ENCODE measurements at regions not wholly inside any gene's neighbourhood (a gene's known extent, or its start where the extent isn't known, plus 50 kb on each side); places are given as distances from the start of the nearest gene placed in this dataset.
"Not testable (repeated sequence)": the region's sequence is repeated elsewhere in the genome, so short reads cannot be mapped to it uniquely, and the experiment has no call there.

- DNase-seq, result not testable (repeated sequence)
These were observed 323.7 kb downstream of the ADGRD1 start for GRCh38 chr12:131277186-131278091.

- DNase-seq, result not testable (repeated sequence)
These were observed 324.9 kb downstream of the ADGRD1 start for GRCh38 chr12:131278451-131279115.

- DNase-seq, result no peak
These were observed 325.7 kb downstream of the ADGRD1 start for GRCh38 chr12:131279281-131279921.

- DNase-seq, result no peak
These were observed 326.7 kb downstream of the ADGRD1 start for GRCh38 chr12:131280426-131280825.

- no peak for DNase-seq
These were observed 327.3 kb downstream of the ADGRD1 start for GRCh38 chr12:131281016-131281415.

- no peak for DNase-seq
These were observed 328.8 kb downstream of the ADGRD1 start for GRCh38 chr12:131282292-131283080.

GRCh38 chr12:131283191-131283861 lies 329.6 kb downstream of the ADGRD1 start:
- no peak for DNase-seq

GRCh38 chr12:131283862-131284825 lies 330.4 kb downstream of the ADGRD1 start:
- not testable (repeated sequence) for DNase-seq

GRCh38 chr12:131284954-131285904 lies 331.5 kb downstream of the ADGRD1 start:
- DNase-seq, result not testable (repeated sequence)

GRCh38 chr12:131285905-131286295 lies 332.2 kb downstream of the ADGRD1 start:
- DNase-seq, result not testable (repeated sequence)

GRCh38 chr12:131286301-131286700 lies 332.6 kb downstream of the ADGRD1 start:
- DNase-seq, result not testable (repeated sequence)

- DNase-seq, result no peak
These were observed 333.6 kb downstream of the ADGRD1 start for GRCh38 chr12:131287015-131287937.

GRCh38 chr12:131287938-131288764 lies 334.4 kb downstream of the ADGRD1 start:
- DNase-seq, result no peak

- DNase-seq, result not testable (repeated sequence)
These were observed 335.3 kb downstream of the ADGRD1 start for GRCh38 chr12:131288765-131289695.

- DNase-seq, result not testable (repeated sequence)
These were observed 336.1 kb downstream of the ADGRD1 start for GRCh38 chr12:131289807-131290206.

GRCh38 chr12:131290255-131290959 lies 336.7 kb downstream of the ADGRD1 start:
- no peak for DNase-seq

Data from CD4-positive, alpha-beta T cell treated with Interferon alpha-2 for 1 hour (primary cell).